AG09319 (cell line): ENCODE measurements at regions not wholly inside any gene's neighbourhood (a gene's known extent, or its start where the extent isn't known, plus 50 kb on each side); places are given as distances from the start of the nearest gene placed in this dataset.

ENCODE experiments used
- DNase-seq: peaks from one replicate; pipeline ENCODE4 v3.0.0-alpha.2; 2010; ENCODE audit warnings: low read depth; ENCODE audit errors: extremely low read depth
- TF ChIP-seq, protein P1 (sequence below): IDR thresholded peaks from 2 replicates; pipeline ENCODE4 v1.5.1; 2011; ENCODE audit warnings: low read depth, mild to moderate bottlenecking, inconsistent platforms, low read length, moderate library complexity

DNA sequence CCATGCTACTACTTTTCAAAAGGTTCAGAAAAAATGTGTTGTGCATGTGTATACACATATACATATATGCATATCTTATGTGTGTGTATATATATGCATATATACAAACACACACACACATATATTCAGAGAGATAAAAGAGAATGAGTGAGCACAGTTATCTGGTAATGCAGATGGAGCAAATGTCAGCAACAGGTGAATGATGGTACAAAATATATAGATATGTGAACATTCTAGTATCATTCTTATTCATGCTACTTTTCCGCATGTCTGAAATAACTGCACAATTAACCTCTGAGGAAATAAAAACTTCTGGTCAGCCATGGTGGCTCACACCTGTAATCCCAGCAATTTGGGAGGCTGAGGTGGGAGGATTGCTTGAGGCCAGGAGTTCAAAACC, 222.6 kb upstream of the NANOGP8 start:
- TF ChIP-seq, protein P1, sequence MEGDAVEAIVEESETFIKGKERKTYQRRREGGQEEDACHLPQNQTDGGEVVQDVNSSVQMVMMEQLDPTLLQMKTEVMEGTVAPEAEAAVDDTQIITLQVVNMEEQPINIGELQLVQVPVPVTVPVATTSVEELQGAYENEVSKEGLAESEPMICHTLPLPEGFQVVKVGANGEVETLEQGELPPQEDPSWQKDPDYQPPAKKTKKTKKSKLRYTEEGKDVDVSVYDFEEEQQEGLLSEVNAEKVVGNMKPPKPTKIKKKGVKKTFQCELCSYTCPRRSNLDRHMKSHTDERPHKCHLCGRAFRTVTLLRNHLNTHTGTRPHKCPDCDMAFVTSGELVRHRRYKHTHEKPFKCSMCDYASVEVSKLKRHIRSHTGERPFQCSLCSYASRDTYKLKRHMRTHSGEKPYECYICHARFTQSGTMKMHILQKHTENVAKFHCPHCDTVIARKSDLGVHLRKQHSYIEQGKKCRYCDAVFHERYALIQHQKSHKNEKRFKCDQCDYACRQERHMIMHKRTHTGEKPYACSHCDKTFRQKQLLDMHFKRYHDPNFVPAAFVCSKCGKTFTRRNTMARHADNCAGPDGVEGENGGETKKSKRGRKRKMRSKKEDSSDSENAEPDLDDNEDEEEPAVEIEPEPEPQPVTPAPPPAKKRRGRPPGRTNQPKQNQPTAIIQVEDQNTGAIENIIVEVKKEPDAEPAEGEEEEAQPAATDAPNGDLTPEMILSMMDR, result no peak
- no peak for DNase-seq

DNA sequence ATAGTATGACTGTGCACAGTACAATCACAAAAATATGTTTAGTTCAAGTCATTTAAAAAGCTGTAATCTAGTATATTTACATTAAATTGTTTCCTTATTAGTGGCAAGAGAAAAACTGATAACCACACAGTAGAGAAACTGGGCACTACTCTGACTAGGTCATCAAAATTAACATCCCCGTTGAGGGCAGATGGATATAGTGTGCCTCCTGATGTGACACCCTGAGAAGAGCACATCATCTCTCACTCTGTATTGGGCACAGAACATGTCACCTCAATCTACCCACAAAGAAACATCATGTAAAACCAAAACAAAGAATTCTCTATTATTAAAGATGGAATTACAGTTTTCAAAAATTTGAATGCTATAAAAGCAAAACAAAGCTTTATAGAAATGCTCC, 221.9 kb upstream of the NANOGP8 start:
- DNase-seq, result no peak
- TF ChIP-seq, protein P1, result no peak

- DNase-seq, result no peak
- TF ChIP-seq, protein P1, result no peak
Observed at GRCh38 chr15:35306361-35306981, 221.4 kb upstream of the NANOGP8 start.

DNA sequence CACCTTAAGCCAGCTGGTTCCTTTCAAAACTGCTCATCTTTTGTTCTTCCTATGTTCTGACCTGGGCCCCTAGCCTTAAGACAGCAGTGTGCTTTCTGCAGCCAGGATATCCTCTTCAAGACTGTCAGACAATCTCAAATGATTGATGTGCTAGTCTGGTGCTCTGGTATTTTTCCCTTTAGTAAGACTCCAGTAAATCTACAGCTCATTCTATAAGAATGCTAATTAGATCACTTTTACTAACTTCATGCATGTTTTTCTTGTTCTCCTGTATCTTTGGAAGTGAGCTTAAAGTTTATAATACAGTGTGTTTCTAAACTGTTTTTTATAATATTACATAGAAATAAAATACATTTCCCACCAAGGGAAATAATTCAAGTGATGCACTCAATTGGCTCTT, 220.9 kb upstream of the NANOGP8 start:
- TF ChIP-seq, protein P1, result no peak

GRCh38 chr15:35305031-35305550, 220.0 kb upstream of the NANOGP8 start:
- DNase-seq, result no peak
- TF ChIP-seq, protein P1, result no peak

More for the DNA sequence above, 220.9 kb upstream of the NANOGP8 start:
- no peak for DNase-seq

DNA sequence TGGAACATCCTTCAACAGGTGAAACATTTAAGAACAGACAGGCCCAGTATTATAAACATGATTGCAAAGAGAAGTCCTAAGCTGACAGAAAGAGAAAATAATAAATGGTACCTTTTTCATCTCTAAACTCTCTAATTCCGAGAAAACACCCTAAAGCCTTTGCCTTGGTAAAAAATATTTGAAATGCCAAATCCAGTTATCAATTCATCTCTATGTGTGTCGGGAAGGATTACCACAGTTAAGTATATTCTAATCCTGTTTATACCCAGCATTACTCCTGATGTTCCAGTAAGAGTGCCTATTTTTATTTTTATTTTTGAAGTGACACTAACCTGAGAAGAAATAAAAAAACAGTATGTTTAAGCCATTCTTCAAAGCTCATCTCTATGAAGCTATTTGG, 219.3 kb upstream of the NANOGP8 start:
- TF ChIP-seq, protein P1, result no peak

DNA sequence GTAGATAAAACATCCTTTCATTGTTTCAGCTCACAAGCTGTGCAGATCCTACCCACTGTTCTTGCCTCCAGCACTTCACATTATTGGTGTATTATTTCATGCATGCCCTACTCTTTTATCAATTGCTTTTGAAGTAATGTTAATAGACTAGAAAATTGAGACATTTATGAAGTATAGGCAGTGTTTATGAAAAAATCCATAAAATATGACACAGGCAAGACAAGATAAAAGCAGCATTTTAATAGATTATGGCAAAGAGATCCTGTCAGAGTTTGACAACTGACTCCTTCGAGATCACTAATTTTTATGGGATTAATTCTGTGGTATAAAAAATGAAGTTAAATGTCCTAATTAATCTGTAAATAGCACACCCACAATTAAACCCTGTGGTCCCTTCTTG, 217.2 kb upstream of the NANOGP8 start:
- TF ChIP-seq, protein P1, result no peak
- DNase-seq, result no peak

More for the DNA sequence above, 219.3 kb upstream of the NANOGP8 start:
- DNase-seq, result no peak
